Activated CD8-positive, alpha-beta memory T cell treated with anti-CD3 and anti-CD28 coated beads, Interleukin-2, amount 50 U/mL, for 24 hours (primary cell): ENCODE measurements at regions not wholly inside any gene's neighbourhood (a gene's known extent, or its start where the extent isn't known, plus 50 kb on each side); places are given as distances from the start of the nearest gene placed in this dataset.

ENCODE experiments used
- DNase-seq: peaks from one replicate; pipeline ENCODE4 v3.0.0-alpha.2; 2020; ENCODE audit errors: extremely low read depth

GRCh38 chr2:134169788-134170187 lies 84.1 kb upstream of the MGAT5 start:
- DNase-seq: no peak

GRCh38 chr2:134170294-134170693 lies 83.6 kb upstream of the MGAT5 start:
- no peak for DNase-seq

- no peak for DNase-seq
Measured at GRCh38 chr2:134170700-134171099, 83.2 kb upstream of the MGAT5 start.

GRCh38 chr2:134173338-134174016 lies 80.4 kb upstream of the MGAT5 start:
- no peak for DNase-seq

GRCh38 chr2:134174711-134175110 lies 79.2 kb upstream of the MGAT5 start:
- no peak for DNase-seq

DNA sequence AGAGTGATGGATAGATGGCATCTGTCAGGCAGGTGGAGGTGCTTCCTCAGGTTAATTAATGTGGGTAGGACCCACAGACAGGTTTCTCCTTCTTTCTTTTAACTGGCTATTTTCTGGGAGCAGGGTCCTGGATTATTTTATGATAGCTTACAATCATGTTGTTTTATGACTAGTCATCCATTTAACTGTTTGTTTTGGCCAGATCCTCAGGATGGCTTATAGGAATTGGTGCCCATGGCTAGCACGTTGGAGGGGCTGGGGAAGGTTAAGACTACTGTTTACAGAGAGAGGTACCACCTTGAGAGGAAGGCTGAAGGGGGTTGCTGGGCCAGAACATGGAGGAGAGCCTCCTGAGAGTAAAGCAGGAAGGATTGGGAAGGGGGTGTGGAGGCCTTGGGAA lies 78.0 kb upstream of the MGAT5 start:
- DNase-seq: no peak

DNA sequence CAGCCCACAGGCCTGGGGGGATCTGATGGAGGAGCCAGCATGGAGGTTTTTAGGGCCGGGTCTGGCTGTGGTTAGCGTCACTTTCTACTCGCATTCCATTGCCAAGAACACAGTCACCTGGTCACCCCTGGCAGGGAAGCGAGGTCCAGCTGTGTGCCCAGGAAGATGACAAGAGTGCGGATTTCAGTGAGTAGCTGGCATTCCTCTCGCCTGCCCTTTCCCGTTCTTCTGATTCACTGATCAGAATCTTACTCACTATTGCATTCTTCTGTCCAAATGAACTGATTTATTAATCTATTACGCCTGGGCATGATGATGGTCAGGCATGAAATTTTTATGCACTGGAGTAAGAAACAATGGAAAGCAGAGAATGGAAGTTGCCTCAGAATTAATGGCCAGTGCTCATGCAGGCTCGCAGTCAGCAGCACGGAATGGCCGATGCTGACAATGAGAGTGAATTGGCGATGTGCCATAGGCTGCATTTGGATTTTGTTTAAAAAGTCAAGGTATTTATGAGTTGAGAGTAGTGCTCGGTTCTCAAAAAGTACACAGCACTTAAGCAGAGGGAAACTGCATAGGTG lies 76.4 kb upstream of the MGAT5 start:
- DNase-seq: no peak

DNA sequence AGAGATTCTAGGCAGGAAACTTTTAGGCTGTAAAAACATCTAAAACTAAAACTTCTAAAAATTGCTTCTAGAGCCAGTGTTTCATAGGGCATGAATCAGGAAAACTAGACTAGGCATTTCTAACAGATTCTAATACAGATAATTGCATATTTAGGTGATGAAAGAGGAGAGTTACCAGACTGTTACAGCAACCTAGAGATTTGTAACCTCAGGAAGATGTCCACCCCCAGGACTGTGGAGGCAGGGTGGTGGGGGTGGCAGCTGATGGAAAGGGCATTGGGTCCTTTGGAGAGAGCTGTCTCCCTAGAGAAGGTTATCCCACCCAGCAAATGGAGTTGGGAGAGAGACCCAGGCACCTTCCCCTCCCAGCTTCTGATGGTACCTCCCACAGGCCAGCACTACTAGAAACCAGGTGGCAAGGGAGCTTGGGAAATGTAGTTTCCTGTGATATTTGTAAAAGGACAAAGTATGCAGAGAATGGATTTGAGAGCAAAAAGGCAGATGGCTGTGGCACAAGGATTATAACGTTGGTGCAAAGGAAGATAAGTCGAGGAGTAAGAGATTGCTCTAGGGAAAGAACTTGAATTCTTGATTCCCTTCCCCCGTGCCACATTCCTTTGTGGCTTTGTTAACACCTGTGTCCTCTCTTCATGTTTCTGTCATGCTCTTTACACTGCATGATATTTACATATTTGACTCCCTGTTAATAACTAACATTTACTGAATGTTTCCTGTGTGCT lies 75.6 kb upstream of the MGAT5 start:
- DNase-seq: no peak

DNA sequence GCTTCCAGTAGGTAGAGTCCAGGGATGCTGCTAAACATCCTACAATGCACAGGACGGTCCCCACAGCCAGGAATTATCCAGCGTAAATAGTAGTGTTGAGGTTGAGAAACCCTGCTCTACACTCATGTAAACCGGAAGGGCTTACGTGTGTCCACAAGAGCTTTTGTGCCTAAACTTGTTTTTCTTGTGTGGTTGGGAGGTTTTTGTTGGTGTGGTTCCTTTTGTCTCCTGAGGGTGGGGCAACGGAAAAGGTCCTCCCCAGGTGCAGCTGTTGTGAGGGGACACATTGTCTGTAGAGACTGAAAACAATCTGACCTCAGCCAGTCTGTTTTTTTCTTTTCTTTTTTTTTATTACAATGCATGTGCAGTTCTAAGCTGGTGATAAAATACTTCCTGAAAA lies 72.7 kb upstream of the MGAT5 start:
- no peak for DNase-seq

DNA sequence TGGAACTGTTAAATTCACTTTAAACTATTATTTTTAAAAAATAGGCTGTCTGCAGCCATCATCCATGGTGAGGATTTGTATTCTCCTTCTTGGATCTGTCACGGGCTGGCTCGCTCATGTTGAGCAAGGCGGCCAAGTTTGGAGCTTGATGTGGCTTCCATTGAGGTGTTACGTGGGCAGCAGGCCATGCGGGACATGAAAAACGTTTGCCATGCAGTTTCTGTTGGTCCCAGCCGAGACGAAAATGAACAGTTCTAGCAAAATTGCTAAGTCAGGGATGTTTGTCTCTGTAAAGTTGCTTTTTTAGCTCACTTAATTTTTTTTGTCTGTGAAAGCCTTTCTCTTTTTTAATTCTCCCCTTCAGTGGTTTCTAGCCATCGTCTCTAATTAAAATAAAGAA lies 70.2 kb upstream of the MGAT5 start:
- no peak for DNase-seq

- DNase-seq: no peak
Measured at GRCh38 chr2:134185639-134186038, 68.2 kb upstream of the MGAT5 start.

- no peak for DNase-seq
Measured at GRCh38 chr2:134189009-134189720, 64.7 kb upstream of the MGAT5 start.

DNA sequence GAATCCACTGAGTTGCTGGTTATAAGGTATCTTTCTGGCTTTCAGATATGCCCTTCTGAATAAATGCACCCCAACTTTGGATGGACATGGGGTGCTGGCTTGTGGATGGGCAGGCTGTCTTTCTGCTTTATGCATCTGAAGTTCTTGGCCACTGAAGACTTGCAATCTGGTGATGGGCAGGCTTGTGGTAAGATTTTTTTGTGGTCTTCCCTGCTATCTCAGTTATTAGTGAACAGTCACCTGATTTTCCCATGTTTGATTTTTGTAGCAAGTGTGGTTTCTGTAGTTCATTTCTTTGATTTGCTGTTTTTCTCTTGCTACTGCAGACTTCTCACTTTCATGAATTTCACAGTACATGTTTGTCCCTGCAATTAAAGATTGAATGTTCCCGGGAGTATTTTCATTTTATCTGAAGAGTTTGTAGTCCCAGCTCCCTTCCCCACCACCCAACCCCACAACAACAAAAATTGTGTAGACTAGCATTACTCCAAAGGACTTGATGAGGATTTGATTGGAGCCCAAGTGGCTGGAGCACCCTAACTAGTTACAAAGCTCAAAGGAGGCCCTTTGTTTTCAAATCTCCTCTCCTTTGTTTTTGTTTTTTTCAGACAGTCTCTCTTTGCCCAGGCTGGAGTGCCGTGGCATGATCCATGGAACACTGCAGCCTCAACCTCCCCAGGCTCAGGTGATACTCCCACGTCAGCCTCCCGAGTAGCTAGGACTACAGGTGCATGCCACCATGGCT lies 63.6 kb upstream of the MGAT5 start:
- no peak for DNase-seq

- DNase-seq: no peak
Measured at GRCh38 chr2:134190807-134191203, 63.1 kb upstream of the MGAT5 start.

DNA sequence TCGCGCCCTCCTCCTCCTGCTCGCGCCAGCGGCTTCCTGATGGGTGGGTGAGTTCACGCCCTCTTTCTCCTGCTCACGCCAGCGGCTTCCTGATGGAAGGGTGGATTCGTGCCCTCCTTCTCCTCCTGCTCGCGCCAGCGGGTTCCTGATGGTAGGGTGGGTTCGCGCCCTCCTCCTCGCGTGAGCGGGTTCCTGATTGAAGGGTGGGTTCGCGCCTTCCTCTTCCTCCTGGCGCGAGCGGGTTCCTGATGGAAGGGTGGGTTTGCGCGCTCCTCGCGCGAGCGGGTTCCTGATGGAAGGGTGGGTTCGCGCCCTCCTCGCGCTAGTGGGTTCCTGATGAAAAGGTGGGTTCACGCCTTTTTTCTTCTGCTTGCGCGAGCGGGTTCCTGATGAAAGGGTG lies 62.0 kb upstream of the MGAT5 start:
- DNase-seq: no peak

GRCh38 chr2:134193006-134193405 lies 60.9 kb upstream of the MGAT5 start:
- DNase-seq: no peak

DNA sequence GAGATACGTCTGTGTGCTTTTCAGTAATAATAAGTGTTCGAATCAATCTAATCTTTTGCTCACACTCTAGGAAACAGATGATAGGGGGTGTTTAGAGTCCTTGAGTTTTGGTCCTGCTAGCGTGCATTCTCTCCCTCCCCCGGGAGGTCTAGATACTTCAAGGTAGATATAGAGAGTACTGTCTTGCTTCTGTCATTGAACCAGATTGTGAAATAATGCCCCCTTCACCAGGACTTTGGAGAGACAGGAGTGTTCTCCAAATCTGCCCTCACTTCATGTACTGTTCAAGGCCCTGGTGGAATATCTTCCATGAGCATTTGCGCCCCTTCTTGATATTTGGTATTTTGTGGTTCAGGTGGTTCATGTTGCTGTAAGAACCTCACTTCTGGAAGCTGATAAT lies 59.4 kb upstream of the MGAT5 start:
- no peak for DNase-seq

DNA sequence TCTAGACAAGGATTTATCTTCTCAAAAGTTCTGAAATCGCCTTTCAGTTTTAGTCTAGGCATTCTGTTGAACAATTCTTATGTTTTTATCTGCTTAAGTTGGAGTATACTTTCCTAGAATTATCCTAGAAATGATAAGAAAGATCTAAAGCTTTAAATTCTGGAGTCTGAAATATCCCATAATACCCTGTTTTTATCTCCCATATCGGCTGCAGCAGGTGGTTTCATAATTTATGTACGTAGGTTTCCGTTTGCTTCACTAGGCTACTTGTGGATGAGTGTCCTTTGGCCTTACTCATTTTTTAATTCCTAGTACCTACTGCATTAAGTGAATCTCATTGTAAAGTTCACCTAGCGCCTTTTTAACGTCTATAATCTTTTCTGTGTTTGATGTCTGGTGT lies 58.5 kb upstream of the MGAT5 start:
- no peak for DNase-seq

DNA sequence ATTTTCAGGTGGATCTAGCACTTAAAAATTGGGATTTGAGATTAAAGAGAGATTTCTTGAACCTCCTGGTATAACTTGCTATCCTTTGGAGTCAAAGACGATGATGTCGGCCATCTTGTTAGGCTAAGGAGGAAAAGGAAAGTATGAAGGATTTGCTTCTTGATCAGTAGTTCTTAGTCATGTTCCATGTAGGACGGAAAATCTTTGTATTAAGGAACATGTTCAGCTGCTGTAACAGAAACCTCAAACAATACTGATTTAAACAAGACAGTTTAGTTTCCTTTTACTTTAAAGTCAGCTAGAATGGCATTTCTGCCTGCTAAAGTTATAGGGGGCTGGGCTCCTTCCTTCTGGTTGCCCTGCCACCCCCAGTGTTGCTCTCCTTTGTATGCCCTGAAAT lies 56.4 kb upstream of the MGAT5 start:
- DNase-seq: no peak

- no peak for DNase-seq
Measured at GRCh38 chr2:134198006-134198634, 55.8 kb upstream of the MGAT5 start.

DNA sequence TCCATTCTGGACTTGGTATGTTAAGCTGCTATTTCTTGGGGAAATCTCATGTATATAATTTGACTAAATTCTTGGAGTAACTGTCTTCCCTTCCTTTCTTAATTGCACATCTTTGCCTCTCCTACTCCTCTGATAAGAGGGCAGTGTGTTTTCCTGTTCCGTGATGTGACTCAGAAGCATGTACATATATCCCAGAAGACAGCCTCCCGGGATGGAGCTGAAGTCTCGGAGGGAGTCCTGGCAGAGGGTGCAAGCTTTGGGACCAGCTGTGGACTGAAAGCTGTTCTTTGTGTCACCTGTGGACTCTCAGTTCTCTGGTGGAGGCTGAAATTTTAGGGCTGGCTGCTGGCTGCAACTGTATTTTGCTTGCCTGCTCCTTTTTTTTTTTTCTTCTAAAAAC lies 54.7 kb upstream of the MGAT5 start:
- no peak for DNase-seq
